Activated T-cell treated with anti-CD3 and anti-CD28 coated beads, Interleukin-2, amount 50 U/mL, for 72 hours (primary cell): ENCODE measurements at regions not wholly inside any gene's neighbourhood (a gene's known extent, or its start where the extent isn't known, plus 50 kb on each side); places are given as distances from the start of the nearest gene placed in this dataset.
"Not testable (repeated sequence)": the region's sequence is repeated elsewhere in the genome, so short reads cannot be mapped to it uniquely, and the experiment has no call there.

Experiments used
- ATAC-seq, 2 donors: fragments of 150-1000 bp; cut with Tn5 transposase; replicated peaks in 1 of 2; 2 replicates each; pipeline ENCODE4 v1.10.0; 2021; ENCODE audit warnings: moderate library complexity in 2 of 2, mild to moderate bottlenecking in 1 of 2
- DNase-seq, 2 donors: peaks; one replicate each; pipeline ENCODE4 v3.0.0; 2021 to 2022; ENCODE audit warnings: mixed read lengths in 1 of 2
- H3K27ac Mint-ChIP-seq: one replicate; pipeline ENCODE4 v1.8.0; 2022; ENCODE audit warnings: mild to moderate bottlenecking, moderate library complexity, mixed read lengths
- H3K27me3 Mint-ChIP-seq: one replicate; pipeline ENCODE4 v1.8.0; 2022; ENCODE audit warnings: low read depth, mixed read lengths
- H3K36me3 Mint-ChIP-seq, 2 donors: one replicate each; pipeline ENCODE4 v1.8.0; 2022; ENCODE audit warnings: mixed read lengths in 2 of 2, mild to moderate bottlenecking in 1 of 2; ENCODE audit not compliant: insufficient read depth in 2 of 2
- H3K4me1 Mint-ChIP-seq: one replicate; pipeline ENCODE4 v1.8.0; 2022; ENCODE audit warnings: low read depth, mixed read lengths
- H3K4me3 Mint-ChIP-seq, 2 donors: one replicate each; pipeline ENCODE4 v1.8.0; 2022; ENCODE audit warnings: mild to moderate bottlenecking in 2 of 2, mixed read lengths in 2 of 2, moderate library complexity in 2 of 2
- H3K9me3 Mint-ChIP-seq, 2 donors: one replicate each; pipeline ENCODE4 v1.8.0; 2022; ENCODE audit warnings: mixed read lengths in 2 of 2

DNA sequence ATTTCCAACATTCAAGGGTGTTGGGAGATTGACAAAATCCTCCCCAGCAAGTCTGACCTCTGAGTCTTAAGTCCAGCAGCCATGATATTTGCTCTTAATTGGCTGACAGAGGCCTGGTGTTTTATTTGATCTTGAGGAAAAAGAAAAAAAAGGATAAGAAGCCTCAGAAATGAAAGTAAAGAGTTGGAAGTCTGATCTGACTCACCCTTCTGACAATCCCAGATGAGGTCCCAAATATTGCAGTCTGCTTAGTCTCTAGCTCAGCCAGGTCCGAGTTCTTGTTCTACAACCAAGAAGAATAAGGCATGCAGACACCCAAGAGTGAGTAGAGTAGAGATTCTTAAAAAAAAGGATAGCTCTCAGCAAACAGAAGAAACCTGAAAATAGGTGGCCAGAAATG lies 632.5 kb upstream of the ST8SIA4 start:
- Mint-ChIP-seq H3K36me3 (no peaks in the 10 kb centered on the region), H3K4me1 (no peaks in the 10 kb centered on the region), H3K4me3 (no peak overlapping the region), H3K9me3 (peaks cover 0 to 2% of the 10 kb centered on the region in 2 donors), H3K27ac (no peak overlapping the region), H3K27me3 (no peaks in the 10 kb centered on the region)
- ATAC-seq (no peak), DNase-seq (no peak)

DNA sequence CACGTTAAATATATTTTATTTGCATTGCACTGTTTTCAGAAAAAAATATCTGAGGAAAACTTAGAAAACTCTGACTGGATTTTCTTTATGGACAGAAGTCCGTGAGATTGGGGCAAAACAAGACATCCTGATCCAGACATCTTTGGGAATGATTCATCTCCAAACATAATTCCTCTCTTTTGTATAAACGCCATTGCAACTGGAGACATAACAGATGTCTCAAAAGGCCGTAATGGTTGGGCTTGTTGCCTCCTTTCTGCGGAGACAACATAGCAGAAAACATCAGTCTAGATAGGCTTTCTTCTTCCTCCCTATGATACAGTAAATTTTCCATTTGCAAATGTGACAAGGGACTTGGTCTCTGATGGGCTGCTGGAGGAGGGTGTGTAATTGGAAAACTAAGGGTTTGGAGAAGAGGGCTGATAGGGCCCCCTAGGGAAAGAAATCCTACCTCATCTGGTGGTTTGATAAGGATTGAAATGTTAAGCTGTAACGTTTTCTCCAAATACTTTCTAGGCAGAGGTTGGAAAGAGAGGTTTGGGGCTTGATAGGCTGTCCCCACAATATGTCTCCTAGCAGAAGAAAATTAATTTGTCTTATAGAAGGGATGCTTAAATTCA lies 631.5 kb upstream of the ST8SIA4 start:
- no peak overlapping the region for H3K27ac Mint-ChIP-seq
- ATAC-seq (no peak), DNase-seq (no peak)
- H3K4me3 Mint-ChIP-seq, result no peak overlapping the region
- peaks cover 0 to 2% of the 10 kb centered on the region in 2 donors for H3K9me3 Mint-ChIP-seq
- no peaks in the 10 kb centered on the region for H3K27me3 Mint-ChIP-seq
- no peaks in the 10 kb centered on the region for H3K4me1 Mint-ChIP-seq
- H3K36me3 Mint-ChIP-seq, result no peaks in the 10 kb centered on the region

DNA sequence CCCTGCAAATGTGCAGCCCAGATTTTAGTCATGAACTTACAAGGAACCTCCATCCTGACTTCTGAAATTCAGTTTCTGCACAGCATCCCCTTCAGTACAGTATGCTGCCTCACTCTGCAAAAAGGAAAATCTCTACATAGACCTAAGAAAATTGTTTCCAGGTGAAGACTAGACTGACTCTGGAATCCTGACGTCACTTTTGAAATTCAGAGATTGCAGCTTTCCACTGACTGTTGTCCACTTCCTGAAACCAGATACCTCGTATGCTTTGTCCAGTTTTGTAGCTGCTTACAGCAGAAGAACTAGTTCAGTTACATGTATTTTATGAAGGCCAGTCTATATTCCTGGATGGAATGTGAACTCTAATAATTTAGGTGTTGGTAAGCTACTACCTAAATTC lies 629.3 kb upstream of the ST8SIA4 start:
- no peak for ATAC-seq
- H3K9me3 Mint-ChIP-seq, result peaks cover 5 to 8% of the 10 kb centered on the region in 2 donors

DNA sequence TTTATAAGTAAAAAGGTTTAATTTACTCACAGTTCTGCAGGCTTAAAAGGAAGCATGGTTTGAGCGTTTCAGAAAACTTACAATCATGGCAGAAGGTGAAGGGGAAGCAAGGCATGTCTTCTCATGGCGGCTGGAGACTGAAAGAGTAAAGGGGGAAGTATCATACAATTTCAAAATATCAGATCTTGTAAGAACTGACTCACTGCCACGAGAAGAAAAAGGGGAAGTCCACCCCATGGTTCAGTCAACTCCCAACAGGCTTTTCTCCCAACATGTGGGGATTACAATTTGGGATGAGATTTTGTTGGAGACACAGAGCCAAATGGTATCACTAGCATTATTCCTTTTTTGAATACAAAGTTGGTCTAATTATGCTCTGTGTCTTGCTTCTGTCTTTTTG lies 627.9 kb upstream of the ST8SIA4 start:
- ATAC-seq, result no peak
- no peak overlapping the region for H3K4me3 Mint-ChIP-seq
- no peaks in the 10 kb centered on the region for H3K36me3 Mint-ChIP-seq

More for the DNA sequence above, 629.3 kb upstream of the ST8SIA4 start:
- Mint-ChIP-seq H3K4me3 (no peak overlapping the region), H3K27ac (no peak overlapping the region), H3K27me3 (no peaks in the 10 kb centered on the region), H3K36me3 (no peaks in the 10 kb centered on the region), H3K4me1 (no peaks in the 10 kb centered on the region)
- DNase-seq, result no peak

DNA sequence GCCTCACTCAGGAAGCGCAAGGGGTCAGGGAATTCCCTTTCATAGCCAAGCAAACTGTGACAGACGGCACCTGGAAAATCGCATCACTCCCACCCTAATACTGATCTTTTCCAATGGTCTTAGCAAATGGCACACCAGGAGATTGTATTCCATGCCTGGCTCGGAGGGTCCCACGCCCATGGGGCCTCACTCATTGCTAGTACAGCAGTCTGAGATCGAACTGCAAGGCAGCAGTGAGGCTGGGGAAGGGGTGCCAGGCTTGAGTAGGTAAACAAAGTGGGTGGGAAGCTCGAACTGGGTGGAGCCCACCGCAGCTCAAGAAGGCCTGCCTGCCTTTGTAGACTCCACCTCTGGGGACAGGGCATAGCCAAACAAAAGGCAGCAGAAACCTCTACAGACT lies 626.0 kb upstream of the ST8SIA4 start:
- not testable (repeated sequence) for H3K4me1 Mint-ChIP-seq, ATAC-seq, H3K27ac Mint-ChIP-seq, H3K36me3 Mint-ChIP-seq, H3K4me3 Mint-ChIP-seq, H3K27me3 Mint-ChIP-seq, H3K9me3 Mint-ChIP-seq, DNase-seq

More for the DNA sequence above, 627.9 kb upstream of the ST8SIA4 start:
- Mint-ChIP-seq H3K27me3 (no peaks in the 10 kb centered on the region), H3K9me3 (peaks cover 8 to 10% of the 10 kb centered on the region in 2 donors), H3K4me1 (no peaks in the 10 kb centered on the region), H3K27ac (no peak overlapping the region)
- no peak for DNase-seq

DNA sequence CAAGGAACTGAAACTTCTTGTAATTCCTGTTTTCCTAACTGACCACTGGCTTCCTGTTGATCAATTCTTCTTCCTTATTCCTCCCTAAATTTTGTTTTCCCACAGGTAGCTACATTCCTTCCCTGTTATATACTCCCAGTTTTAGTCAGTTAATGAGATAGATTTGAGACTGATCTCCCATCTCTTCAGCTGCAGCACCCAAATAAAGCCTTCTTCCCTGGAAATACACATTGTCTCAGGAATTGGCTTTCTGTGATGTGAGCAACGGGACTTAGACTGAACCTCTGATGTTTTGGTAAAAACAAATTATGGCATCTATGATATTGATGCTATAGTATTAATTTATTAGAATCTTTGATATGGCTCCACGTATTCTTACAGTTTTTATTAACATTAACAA lies 617.3 kb upstream of the ST8SIA4 start:
- no peaks in the 10 kb centered on the region for H3K36me3 Mint-ChIP-seq
- no peak overlapping the region for H3K4me3 Mint-ChIP-seq
- no peak overlapping the region for H3K27ac Mint-ChIP-seq

DNA sequence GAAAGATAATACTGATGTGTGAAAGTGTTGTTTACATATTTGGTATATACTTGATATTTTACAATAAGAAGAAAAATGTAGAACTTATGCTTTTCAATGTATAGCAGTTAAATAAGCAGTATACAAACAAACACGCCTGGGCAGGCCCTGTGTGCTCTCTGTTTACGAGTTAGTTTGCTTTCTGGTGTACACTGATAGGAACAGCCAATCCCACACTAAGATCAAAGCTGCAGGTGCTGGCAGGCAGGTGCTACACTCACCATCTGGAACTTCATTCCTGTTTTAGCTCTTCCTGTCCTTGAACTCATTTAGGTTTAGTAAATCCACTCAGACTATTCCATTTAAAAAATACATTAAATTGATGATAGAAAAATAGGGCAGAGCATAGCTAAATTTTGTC lies 614.7 kb upstream of the ST8SIA4 start:
- Mint-ChIP-seq H3K4me1 (no peaks in the 10 kb centered on the region), H3K9me3 (peaks cover 3 to 4% of the 10 kb centered on the region in 2 donors), H3K36me3 (no peaks in the 10 kb centered on the region), H3K27ac (no peak overlapping the region), H3K27me3 (no peaks in the 10 kb centered on the region), H3K4me3 (no peak overlapping the region)
- no peak for ATAC-seq
- DNase-seq, result no peak

More for the DNA sequence above, 617.3 kb upstream of the ST8SIA4 start:
- no peaks in the 10 kb centered on the region for H3K27me3 Mint-ChIP-seq
- ATAC-seq, result no peak
- H3K4me1 Mint-ChIP-seq, result no peaks in the 10 kb centered on the region
- peaks cover 3 to 4% of the 10 kb centered on the region in 2 donors for H3K9me3 Mint-ChIP-seq
- no peak for DNase-seq

DNA sequence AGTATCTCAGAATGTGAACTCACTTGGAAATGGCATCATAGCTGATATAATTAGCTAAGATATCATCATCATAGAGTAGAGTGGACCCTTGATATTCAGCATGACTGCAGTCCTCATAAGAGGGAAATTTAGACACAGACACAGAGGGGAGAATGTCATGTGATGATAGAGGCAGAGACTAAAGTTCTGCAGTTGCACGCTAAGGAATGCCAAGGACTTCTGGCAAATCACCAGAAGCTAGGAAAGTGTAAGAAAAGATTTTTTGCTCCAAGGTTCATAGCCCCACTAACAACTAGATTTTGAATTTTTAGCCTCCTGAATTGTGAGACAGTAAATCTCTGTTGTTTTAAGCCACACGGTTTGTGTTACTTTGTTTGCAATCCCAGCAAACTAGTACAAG lies 612.6 kb upstream of the ST8SIA4 start:
- Mint-ChIP-seq H3K4me1 (no peaks in the 10 kb centered on the region), H3K27ac (no peak overlapping the region), H3K4me3 (no peak overlapping the region), H3K9me3 (peaks cover 1 to 4% of the 10 kb centered on the region in 2 donors), H3K27me3 (no peaks in the 10 kb centered on the region), H3K36me3 (no peaks in the 10 kb centered on the region)
- no peak for ATAC-seq
- no peak for DNase-seq

DNA sequence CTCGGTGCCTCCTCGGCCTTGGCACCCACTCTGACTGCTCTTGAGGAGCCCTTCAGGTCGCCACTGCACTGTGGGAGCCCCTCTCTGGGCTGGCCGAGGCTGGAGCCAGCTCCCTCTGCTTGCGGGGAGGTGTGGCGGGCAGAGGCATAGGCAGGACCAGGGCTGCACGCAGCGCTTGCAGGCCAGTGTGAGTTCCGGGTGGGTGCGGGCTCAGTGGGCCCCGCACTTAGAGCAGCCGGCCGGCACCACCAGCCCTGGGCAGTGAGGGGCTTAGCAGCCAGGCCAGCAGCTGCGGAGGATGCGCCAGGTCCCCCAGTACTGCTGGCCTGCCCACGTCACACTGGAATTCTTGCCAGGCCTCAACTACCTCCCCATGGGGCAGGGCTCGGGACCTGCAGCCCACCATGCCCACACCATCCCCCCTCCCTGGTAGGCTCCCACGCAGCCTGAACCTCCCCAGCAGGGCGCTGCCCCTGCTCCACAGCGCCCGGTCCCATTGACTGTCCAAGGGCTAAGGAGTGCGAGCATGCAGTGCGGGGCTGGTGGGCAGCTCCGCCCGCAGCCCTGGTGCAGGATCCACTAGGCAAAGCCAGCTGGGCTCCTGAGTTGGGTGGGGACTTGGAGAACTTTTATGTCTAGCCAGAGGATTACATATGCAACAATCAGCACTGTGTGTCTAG lies 602.9 kb upstream of the ST8SIA4 start:
- Mint-ChIP-seq H3K9me3 (peaks cover 6 to 16% of the 10 kb centered on the region in 2 donors), H3K4me3 (no peak overlapping the region), H3K36me3 (peaks cover 0 to 2% of the 10 kb centered on the region in 2 donors), H3K27me3 (no peaks in the 10 kb centered on the region), H3K27ac (no peak overlapping the region), H3K4me1 (no peaks in the 10 kb centered on the region)
- DNase-seq, result no peak
- no peak for ATAC-seq

DNA sequence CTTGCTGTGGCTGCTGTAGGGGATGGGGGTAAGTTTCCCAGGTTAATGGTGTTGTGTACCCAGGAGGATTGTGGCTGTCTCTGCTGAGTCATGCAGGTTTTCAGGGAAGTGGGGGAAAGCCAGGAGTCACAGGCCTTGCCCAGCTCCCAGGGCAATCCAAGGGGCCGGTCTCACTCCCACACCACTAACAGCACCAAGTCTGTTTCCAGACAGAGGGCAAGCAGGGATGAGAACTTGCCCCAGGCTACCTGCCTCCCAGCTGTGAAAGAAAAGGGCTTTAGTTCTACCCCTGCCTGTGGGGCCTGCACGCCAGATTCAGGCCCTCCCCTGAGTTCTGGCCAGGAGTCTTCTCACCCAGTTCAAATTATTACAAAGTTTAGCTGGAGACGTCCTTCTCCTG lies 579.8 kb upstream of the ST8SIA4 start:
- Mint-ChIP-seq H3K4me1 (no peaks in the 10 kb centered on the region), H3K9me3 (no peaks in the 10 kb centered on the region), H3K36me3 (no peaks in the 10 kb centered on the region), H3K27ac (no peak overlapping the region), H3K4me3 (no peak overlapping the region), H3K27me3 (no peaks in the 10 kb centered on the region)
- DNase-seq (no peak), ATAC-seq (no peak)

DNA sequence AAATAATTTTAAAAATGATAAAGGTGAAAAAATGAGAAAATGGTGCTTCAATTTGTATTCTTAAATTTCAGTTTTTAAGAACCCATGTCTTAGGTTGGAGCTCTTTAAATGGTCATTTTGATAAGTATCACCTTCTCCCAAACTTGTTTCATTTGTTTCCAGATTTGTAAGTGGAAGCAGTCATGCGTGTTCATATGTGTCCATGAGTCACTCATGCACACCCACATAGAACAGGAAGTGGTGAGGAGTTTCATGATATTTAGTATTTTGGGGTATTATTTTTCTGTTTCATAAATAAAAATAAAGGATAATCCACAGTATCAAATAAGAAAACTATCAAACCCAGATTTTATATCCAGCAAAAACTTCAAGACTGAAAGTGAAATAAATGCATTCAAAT lies 570.4 kb upstream of the ST8SIA4 start:
- DNase-seq, result no peak
- no peak for ATAC-seq
- H3K27ac Mint-ChIP-seq, result no peak overlapping the region
- H3K4me3 Mint-ChIP-seq, result no peak overlapping the region
- no peaks in the 10 kb centered on the region for H3K27me3 Mint-ChIP-seq
- peaks cover 0 to 1% of the 10 kb centered on the region in 2 donors for H3K9me3 Mint-ChIP-seq
- no peaks in the 10 kb centered on the region for H3K4me1 Mint-ChIP-seq
- H3K36me3 Mint-ChIP-seq, result no peaks in the 10 kb centered on the region

DNA sequence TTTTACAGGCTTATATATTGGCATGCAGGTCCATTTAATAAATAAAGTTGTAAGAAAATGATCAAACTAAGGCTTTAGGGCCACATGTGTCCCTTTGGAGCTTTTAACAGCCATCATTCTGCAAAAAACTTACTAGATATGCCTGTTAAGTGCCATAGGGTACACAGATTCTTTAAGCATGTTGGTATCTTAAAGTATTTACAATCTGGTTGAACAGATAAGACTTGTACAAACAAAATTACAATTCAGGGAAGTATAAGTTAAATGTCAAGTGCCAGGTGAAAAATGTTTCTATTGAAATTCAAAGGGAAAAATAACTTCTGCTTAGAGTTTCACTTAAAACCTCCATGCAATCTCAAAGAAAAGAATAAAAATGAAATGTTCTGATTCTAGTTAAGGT lies 558.4 kb upstream of the ST8SIA4 start:
- H3K27ac Mint-ChIP-seq, result no peak overlapping the region
- H3K4me1 Mint-ChIP-seq, result no peaks in the 10 kb centered on the region
- DNase-seq (no peak), ATAC-seq (no peak)
- no peaks in the 10 kb centered on the region for H3K27me3 Mint-ChIP-seq
- no peaks in the 10 kb centered on the region for H3K9me3 Mint-ChIP-seq
- no peak overlapping the region for H3K4me3 Mint-ChIP-seq
- no peaks in the 10 kb centered on the region for H3K36me3 Mint-ChIP-seq

DNA sequence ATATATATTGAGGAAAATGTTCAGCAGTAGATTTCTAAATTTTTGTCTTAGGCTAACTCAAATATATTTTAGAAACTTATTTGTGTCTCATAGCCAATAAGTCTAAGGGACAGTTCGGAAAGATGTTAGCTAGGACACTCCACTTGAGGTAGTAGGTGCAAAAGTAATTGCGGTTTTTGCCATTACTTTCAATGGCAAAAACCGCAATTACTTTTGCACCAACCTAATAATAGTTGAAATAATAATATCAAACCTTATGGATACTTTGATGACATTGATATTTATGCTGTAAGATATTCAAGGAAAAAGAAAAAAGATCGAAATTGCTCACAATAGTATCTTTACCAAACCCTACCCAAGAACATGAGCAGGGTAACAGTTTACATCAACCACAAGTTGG lies 555.5 kb upstream of the ST8SIA4 start:
- Mint-ChIP-seq H3K27me3 (no peaks in the 10 kb centered on the region), H3K36me3 (no peaks in the 10 kb centered on the region), H3K4me3 (no peak overlapping the region), H3K27ac (no peak overlapping the region), H3K4me1 (no peaks in the 10 kb centered on the region), H3K9me3 (no peaks in the 10 kb centered on the region)
- ATAC-seq (no peak), DNase-seq (no peak)

DNA sequence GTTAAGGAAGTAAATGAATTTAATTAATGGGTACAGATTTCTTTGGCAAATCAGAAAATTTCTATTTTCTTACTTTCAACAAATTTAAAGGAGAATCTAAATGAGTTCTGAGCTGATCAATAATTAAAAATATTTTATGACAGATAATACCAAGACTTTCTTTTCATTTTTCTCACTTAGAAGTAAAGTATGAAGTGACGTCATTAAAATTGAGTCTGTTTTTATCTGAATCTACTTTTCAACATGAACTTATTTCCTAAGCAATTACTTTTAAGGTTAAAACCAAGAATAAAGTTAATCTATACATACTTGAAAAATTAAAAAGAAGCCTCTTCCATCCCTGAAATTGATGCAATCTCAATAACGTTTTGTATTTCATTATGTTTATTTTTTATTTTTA lies 552.8 kb upstream of the ST8SIA4 start:
- no peaks in the 10 kb centered on the region for H3K36me3 Mint-ChIP-seq
- no peak for ATAC-seq

More for the DNA sequence above, 552.8 kb upstream of the ST8SIA4 start:
- no peaks in the 10 kb centered on the region for H3K9me3 Mint-ChIP-seq
- no peaks in the 10 kb centered on the region for H3K27me3 Mint-ChIP-seq
- DNase-seq, result no peak
- H3K27ac Mint-ChIP-seq, result no peak overlapping the region
- H3K4me1 Mint-ChIP-seq, result no peaks in the 10 kb centered on the region
- H3K4me3 Mint-ChIP-seq, result no peak overlapping the region
